Tibial nerve (tissue), 3 donors: ENCODE measurements at regions not wholly inside any gene's neighbourhood (a gene's known extent, or its start where the extent isn't known, plus 50 kb on each side); places are given as distances from the start of the nearest gene placed in this dataset.

Experiments
- POLR2A ChIP-seq, 2 donors: fragments of 450-650 bp; IDR thresholded peaks; one replicate each; pipeline ENCODE4 v1.6.1; 2017; ENCODE audit warnings: antibody characterized with exemption in 2 of 2, mild to moderate bottlenecking in 2 of 2, moderate library complexity in 2 of 2
- TF ChIP-seq, protein P1 (sequence below), 5 experiments: fragments of 200-600 bp in 3 of 5; fragments of 450-650 bp in 2 of 5; sonication (generic) in 3 of 5; IDR thresholded peaks; one replicate each; pipeline ENCODE4 v1.5.1; 2016 to 2019; ENCODE audit warnings: antibody characterized with exemption in 5 of 5, mild to moderate bottlenecking in 3 of 5, moderate library complexity in 2 of 5

DNA sequence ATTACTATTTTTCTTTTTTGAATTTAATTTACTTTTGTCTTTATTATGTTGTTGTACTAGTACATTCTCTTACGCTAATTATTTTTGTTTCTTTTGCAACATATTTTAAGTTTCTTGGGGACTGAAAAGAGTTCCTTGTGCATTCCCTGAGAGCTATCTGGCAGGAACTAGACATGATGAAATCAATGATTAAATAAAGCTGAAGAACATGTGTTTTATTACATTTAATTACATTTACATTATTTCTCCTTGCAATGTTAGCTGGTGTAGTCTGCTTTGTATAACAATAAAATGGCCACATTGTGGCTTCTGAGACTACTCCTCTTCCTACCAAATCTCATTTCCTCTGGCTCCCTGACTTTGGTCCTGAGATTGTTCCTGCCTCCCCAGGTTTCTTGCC, 244.9 kb downstream of the NDFIP2 start:
- TF ChIP-seq, protein P1, sequence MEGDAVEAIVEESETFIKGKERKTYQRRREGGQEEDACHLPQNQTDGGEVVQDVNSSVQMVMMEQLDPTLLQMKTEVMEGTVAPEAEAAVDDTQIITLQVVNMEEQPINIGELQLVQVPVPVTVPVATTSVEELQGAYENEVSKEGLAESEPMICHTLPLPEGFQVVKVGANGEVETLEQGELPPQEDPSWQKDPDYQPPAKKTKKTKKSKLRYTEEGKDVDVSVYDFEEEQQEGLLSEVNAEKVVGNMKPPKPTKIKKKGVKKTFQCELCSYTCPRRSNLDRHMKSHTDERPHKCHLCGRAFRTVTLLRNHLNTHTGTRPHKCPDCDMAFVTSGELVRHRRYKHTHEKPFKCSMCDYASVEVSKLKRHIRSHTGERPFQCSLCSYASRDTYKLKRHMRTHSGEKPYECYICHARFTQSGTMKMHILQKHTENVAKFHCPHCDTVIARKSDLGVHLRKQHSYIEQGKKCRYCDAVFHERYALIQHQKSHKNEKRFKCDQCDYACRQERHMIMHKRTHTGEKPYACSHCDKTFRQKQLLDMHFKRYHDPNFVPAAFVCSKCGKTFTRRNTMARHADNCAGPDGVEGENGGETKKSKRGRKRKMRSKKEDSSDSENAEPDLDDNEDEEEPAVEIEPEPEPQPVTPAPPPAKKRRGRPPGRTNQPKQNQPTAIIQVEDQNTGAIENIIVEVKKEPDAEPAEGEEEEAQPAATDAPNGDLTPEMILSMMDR (IDR thresholded peaks at IDR 0.05): no peak
- no peak for TF ChIP-seq POLR2A (IDR thresholded peaks at IDR 0.05)
